HEK293 (cell line): ENCODE measurements at regions not wholly inside any gene's neighbourhood (a gene's known extent, or its start where the extent isn't known, plus 50 kb on each side); places are given as distances from the start of the nearest gene placed in this dataset.

ENCODE experiments used
- CTCF ChIA-PET: fragments of 350-600 bp; formaldehyde crosslinking; extraction: SDS; loops from one replicate; lab custom pipeline; 2021; ENCODE audit warnings: antibody characterized with exemption; lab: Yijun Ruan, JAX
- POLR2A ChIA-PET: fragments of 300-600 bp; formaldehyde crosslinking; extraction: SDS; loops from one replicate; lab custom pipeline; 2020; ENCODE audit warnings: antibody characterized with exemption, inconsistent platforms; lab: Yijun Ruan, JAX
- H3K27ac ChIP-seq: fragments of 200-500 bp; sonication (Bioruptor generic); 2 replicates; pipeline ENCODE4 v1.5.1; 2014; ENCODE audit warnings: low read depth, low read length, control low read depth, inconsistent platforms; ENCODE audit errors: extremely low read depth
- H3K36me3 ChIP-seq, 2 experiments: fragments of 200-500 bp in 1 of 2; sonication (Bioruptor generic) in 1 of 2; 1 replicate in 1 of 2; 2 replicates in 1 of 2; pipeline ENCODE4 v1.5.1; 2014 to 2017; ENCODE audit warnings: inconsistent platforms in 2 of 2, low read length in 2 of 2; ENCODE audit not compliant: control insufficient read depth in 2 of 2, insufficient read depth in 1 of 2
- H3K4me1 ChIP-seq: fragments of 200-500 bp; sonication (Bioruptor generic); 2 replicates; pipeline ENCODE4 v1.5.1; 2014; ENCODE audit warnings: mild to moderate bottlenecking, low read length, inconsistent platforms; ENCODE audit not compliant: control insufficient read depth, insufficient read depth
- H3K4me3 ChIP-seq: 2 replicates; pipeline ENCODE4 v1.5.1; 2011; ENCODE audit warnings: low read depth, mild to moderate bottlenecking, control low read depth, low read length, moderate library complexity
- H3K9me3 ChIP-seq: fragments of 200-500 bp; sonication (Bioruptor generic); 2 replicates; pipeline ENCODE4 v1.5.1; 2014; ENCODE audit warnings: low read depth, low read length, inconsistent platforms; ENCODE audit not compliant: control insufficient read depth, insufficient read depth
- ELK4 ChIP-seq: IDR thresholded peaks from 2 replicates; pipeline ENCODE4 v1.6.1; 2011; ENCODE audit warnings: mild to moderate bottlenecking, low read depth, low read length, borderline replicate concordance
- GFI1B ChIP-seq: fragments of 450-650 bp; formaldehyde crosslinking; IDR thresholded peaks from 2 replicates; pipeline ENCODE4 v1.5.1; 2016; ENCODE audit warnings: missing biosample characterization, missing genetic modification characterization
- PRDM1 ChIP-seq: fragments of 450-650 bp; formaldehyde crosslinking; IDR thresholded peaks from 2 replicates; pipeline ENCODE4; 2016; ENCODE audit warnings: missing biosample characterization, missing genetic modification characterization
- PRDM2 ChIP-seq: fragments of 450-650 bp; formaldehyde crosslinking; IDR thresholded peaks from 2 replicates; pipeline ENCODE4 v1.5.1; 2016; ENCODE audit warnings: missing biosample characterization, missing genetic modification characterization, borderline replicate concordance
- SCRT1 ChIP-seq: fragments of 450-650 bp; formaldehyde crosslinking; IDR thresholded peaks from 2 replicates; pipeline ENCODE4 v1.5.1; 2016; ENCODE audit warnings: missing biosample characterization, missing genetic modification characterization, borderline replicate concordance
- TCF7L2 ChIP-seq: IDR thresholded peaks from 2 replicates; pipeline ENCODE4 v1.6.1; 2011; ENCODE audit warnings: low read depth, mild to moderate bottlenecking, inconsistent platforms, low read length, moderate library complexity, borderline replicate concordance
- ZBTB7A ChIP-seq: fragments of 450-650 bp; formaldehyde crosslinking; IDR thresholded peaks from 2 replicates; pipeline ENCODE4 v1.5.1; 2016; ENCODE audit warnings: low read depth, missing biosample characterization, missing genetic modification characterization
- ZFP41 ChIP-seq: fragments of 450-650 bp; formaldehyde crosslinking; IDR thresholded peaks from 2 replicates; pipeline ENCODE4 v1.5.1; 2016; ENCODE audit warnings: missing biosample characterization, missing genetic modification characterization, borderline replicate concordance
- ZNF133 ChIP-seq: fragments of 450-650 bp; formaldehyde crosslinking; IDR thresholded peaks from 2 replicates; pipeline ENCODE4 v1.5.1; 2016; ENCODE audit warnings: missing biosample characterization, missing genetic modification characterization
- ZNF148 ChIP-seq: fragments of 450-650 bp; formaldehyde crosslinking; IDR thresholded peaks from 2 replicates; pipeline ENCODE4 v1.5.0; 2017; ENCODE audit warnings: missing biosample characterization, missing genetic modification characterization, borderline replicate concordance
- ZNF175 ChIP-seq: fragments of 450-650 bp; formaldehyde crosslinking; IDR thresholded peaks from 2 replicates; pipeline ENCODE4 v1.5.1; 2016; ENCODE audit warnings: missing biosample characterization, missing genetic modification characterization
- ZNF239 ChIP-seq: fragments of 450-650 bp; formaldehyde crosslinking; IDR thresholded peaks from 2 replicates; pipeline ENCODE4 v1.5.1; 2016; ENCODE audit warnings: missing biosample characterization, missing genetic modification characterization
- ZNF529 ChIP-seq: fragments of 450-650 bp; formaldehyde crosslinking; IDR thresholded peaks from 2 replicates; pipeline ENCODE4 v1.5.1; 2017; ENCODE audit warnings: missing genetic modification characterization, missing biosample characterization; ENCODE audit not compliant: insufficient replicate concordance
- ZNF623 ChIP-seq: fragments of 450-650 bp; formaldehyde crosslinking; IDR thresholded peaks from 2 replicates; pipeline ENCODE4 v1.5.1; 2016; ENCODE audit warnings: missing biosample characterization, missing genetic modification characterization
- ZNF624 ChIP-seq: fragments of 450-650 bp; formaldehyde crosslinking; IDR thresholded peaks from 2 replicates; pipeline ENCODE4 v1.5.1; 2017; ENCODE audit warnings: missing biosample characterization, missing genetic modification characterization
- ZNF658 ChIP-seq: fragments of 450-650 bp; formaldehyde crosslinking; IDR thresholded peaks from 2 replicates; pipeline ENCODE4; 2016; ENCODE audit warnings: missing biosample characterization, missing genetic modification characterization
- ZNF692 ChIP-seq: fragments of 450-650 bp; formaldehyde crosslinking; IDR thresholded peaks from 2 replicates; pipeline ENCODE4 v1.5.1; 2016; ENCODE audit warnings: missing biosample characterization, missing genetic modification characterization
- TF ChIP-seq, protein P1 (sequence below): fragments of 450-650 bp; formaldehyde crosslinking; IDR thresholded peaks from 2 replicates; pipeline ENCODE4 v1.5.1; 2016; ENCODE audit warnings: missing biosample characterization, missing genetic modification characterization
- TF ChIP-seq, protein P2 (sequence below): fragments of 450-650 bp; formaldehyde crosslinking; IDR thresholded peaks from 2 replicates; pipeline ENCODE4 v1.5.1; 2016; ENCODE audit warnings: missing biosample characterization, missing genetic modification characterization
- TF ChIP-seq, protein P3 (sequence below): fragments of 450-650 bp; formaldehyde crosslinking; IDR thresholded peaks from 2 replicates; pipeline ENCODE4 v1.5.1; 2016; ENCODE audit warnings: missing biosample characterization, missing genetic modification characterization

- TF ChIP-seq ELK4 (no peak), ZNF658 (tag by site-specific recombination) (no peak), SCRT1 (tag by site-specific recombination) (no peak), ZNF623 (tag by site-specific recombination) (no peak), ZNF624 (tag by site-specific recombination) (no peak), PRDM2 (no peak), GFI1B (tag by site-specific recombination) (no peak)
- TF ChIP-seq, all 188 proteins: peak for 0
Measured at GRCh38 chr3:69649120-69650065, 89.9 kb upstream of the MITF start (continued).

- CTCF ChIA-PET = no interaction called here
- Histone ChIP-seq H3K27ac (no peak overlapping the region), H3K9me3 (no peaks in the 10 kb centered on the region), H3K4me1 (no peaks in the 10 kb centered on the region), H3K4me3 (no peak overlapping the region), H3K36me3 (no peaks in the 10 kb centered on the region)
- POLR2A ChIA-PET = no interaction called here
- TF ChIP-seq ZNF133 (tag by site-specific recombination) = no peak
- no peak for TF ChIP-seq ZNF239 (tag by site-specific recombination)
- no peak for TF ChIP-seq ZNF148 (tag by site-specific recombination)
- TF ChIP-seq, protein P1, sequence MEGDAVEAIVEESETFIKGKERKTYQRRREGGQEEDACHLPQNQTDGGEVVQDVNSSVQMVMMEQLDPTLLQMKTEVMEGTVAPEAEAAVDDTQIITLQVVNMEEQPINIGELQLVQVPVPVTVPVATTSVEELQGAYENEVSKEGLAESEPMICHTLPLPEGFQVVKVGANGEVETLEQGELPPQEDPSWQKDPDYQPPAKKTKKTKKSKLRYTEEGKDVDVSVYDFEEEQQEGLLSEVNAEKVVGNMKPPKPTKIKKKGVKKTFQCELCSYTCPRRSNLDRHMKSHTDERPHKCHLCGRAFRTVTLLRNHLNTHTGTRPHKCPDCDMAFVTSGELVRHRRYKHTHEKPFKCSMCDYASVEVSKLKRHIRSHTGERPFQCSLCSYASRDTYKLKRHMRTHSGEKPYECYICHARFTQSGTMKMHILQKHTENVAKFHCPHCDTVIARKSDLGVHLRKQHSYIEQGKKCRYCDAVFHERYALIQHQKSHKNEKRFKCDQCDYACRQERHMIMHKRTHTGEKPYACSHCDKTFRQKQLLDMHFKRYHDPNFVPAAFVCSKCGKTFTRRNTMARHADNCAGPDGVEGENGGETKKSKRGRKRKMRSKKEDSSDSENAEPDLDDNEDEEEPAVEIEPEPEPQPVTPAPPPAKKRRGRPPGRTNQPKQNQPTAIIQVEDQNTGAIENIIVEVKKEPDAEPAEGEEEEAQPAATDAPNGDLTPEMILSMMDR (tag by site-specific recombination) = no peak
- TF ChIP-seq ZNF692 (tag by site-specific recombination) = no peak
- no peak for TF ChIP-seq ZFP41
- TF ChIP-seq, protein P2, sequence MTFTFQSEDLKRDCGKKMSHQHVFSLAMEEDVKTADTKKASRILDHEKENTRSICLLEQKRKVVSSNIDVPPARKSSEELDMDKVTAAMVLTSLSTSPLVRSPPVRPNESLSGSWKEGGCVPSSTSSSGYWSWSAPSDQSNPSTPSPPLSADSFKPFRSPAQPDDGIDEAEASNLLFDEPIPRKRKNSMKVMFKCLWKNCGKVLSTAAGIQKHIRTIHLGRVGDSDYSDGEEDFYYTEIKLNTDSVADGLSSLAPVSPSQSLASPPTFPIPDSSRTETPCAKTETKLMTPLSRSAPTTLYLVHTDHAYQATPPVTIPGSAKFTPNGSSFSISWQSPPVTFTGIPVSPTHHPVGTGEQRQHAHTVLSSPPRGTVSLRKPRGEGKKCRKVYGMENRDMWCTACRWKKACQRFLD (tag by site-specific recombination) = no peak
- no peak for TF ChIP-seq ZBTB7A
- TF ChIP-seq PRDM1 (tag by site-specific recombination) = no peak
- no peak for TF ChIP-seq ZNF529
- TF ChIP-seq, protein P3, sequence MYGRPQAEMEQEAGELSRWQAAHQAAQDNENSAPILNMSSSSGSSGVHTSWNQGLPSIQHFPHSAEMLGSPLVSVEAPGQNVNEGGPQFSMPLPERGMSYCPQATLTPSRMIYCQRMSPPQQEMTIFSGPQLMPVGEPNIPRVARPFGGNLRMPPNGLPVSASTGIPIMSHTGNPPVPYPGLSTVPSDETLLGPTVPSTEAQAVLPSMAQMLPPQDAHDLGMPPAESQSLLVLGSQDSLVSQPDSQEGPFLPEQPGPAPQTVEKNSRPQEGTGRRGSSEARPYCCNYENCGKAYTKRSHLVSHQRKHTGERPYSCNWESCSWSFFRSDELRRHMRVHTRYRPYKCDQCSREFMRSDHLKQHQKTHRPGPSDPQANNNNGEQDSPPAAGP = no peak
- no peak for TF ChIP-seq TCF7L2
- no peak for TF ChIP-seq ZNF175
Measured at GRCh38 chr3:69648126-69648525, 91.1 kb upstream of the MITF start.
